CD4-positive, alpha-beta T cell (primary cell): ENCODE measurements at regions not wholly inside any gene's neighbourhood (a gene's known extent, or its start where the extent isn't known, plus 50 kb on each side); places are given as distances from the start of the nearest gene placed in this dataset.

Experiments used
- ATAC-seq: fragments of 200-7000 bp; cut with Tn5 transposase; one replicate; pipeline ENCODE4 v1.10.0; 2022; ENCODE audit warnings: mild to moderate bottlenecking; ENCODE audit not compliant: poor library complexity
- CTCF ChIA-PET: fragments of 350-600 bp; sonication (Branson Sonifier 250); formaldehyde crosslinking; loops from one replicate; lab custom pipeline; 2021; ENCODE audit warnings: antibody characterized with exemption, inconsistent platforms; lab: Charles Lee
- POLR2A ChIA-PET: fragments of 350-600 bp; sonication (Branson Sonifier 250); formaldehyde crosslinking; loops from one replicate; lab custom pipeline; 2021; ENCODE audit warnings: antibody characterized with exemption, inconsistent platforms; lab: Charles Lee
- DNase-seq, 14 experiments: peaks; one replicate each; pipeline ENCODE4 v3.0.0-alpha.2; 2013 to 2020; ENCODE audit warnings: mixed read lengths in 2 of 14
- H3K27ac ChIP-seq, 2 donors: one replicate each; pipeline versions ENCODE4 v1.5.1 to v1.7.0; 2013; ENCODE audit warnings: low read length in 2 of 2, low read depth in 1 of 2, mild to moderate bottlenecking in 1 of 2
- H3K27me3 ChIP-seq, 2 experiments: 1 replicate in 1 of 2; 2 replicates in 1 of 2; pipeline versions ENCODE4 v1.6.1 to v1.7.0; 2013; ENCODE audit warnings: low read length in 2 of 2, control low read depth in 1 of 2, mild to moderate bottlenecking in 1 of 2, moderate library complexity in 1 of 2; ENCODE audit not compliant: insufficient read depth in 2 of 2, control insufficient read depth in 1 of 2
- H3K36me3 ChIP-seq: one replicate; pipeline ENCODE4 v1.6.1; 2013; ENCODE audit warnings: low read length, control low read depth; ENCODE audit not compliant: insufficient read depth
- H3K4me1 ChIP-seq: one replicate; pipeline ENCODE4 v1.6.1; 2013; ENCODE audit warnings: low read length, control low read depth; ENCODE audit not compliant: insufficient read depth
- H3K4me3 ChIP-seq: one replicate; pipeline ENCODE4 v1.5.1; 2013; ENCODE audit warnings: mild to moderate bottlenecking, low read length, moderate library complexity
- H3K9me3 ChIP-seq, 2 experiments: 1 replicate in 1 of 2; 2 replicates in 1 of 2; pipeline versions ENCODE4 v1.6.1 to v1.7.0; 2013; ENCODE audit warnings: low read length in 2 of 2, mild to moderate bottlenecking in 2 of 2, control low read depth in 1 of 2, moderate library complexity in 1 of 2; ENCODE audit not compliant: control insufficient read depth in 1 of 2, insufficient read depth in 1 of 2
- H3K27ac Mint-ChIP-seq: one replicate; pipeline ENCODE4 v1.8.0; 2020; ENCODE audit warnings: mixed read lengths
- H3K27me3 Mint-ChIP-seq: one replicate; pipeline ENCODE4 v1.8.0; 2021; ENCODE audit warnings: mixed read lengths
- H3K36me3 Mint-ChIP-seq: one replicate; pipeline ENCODE4 v1.8.0; 2021; ENCODE audit warnings: low read depth, mixed read lengths
- H3K4me1 Mint-ChIP-seq: one replicate; pipeline ENCODE4 v1.8.0; 2021; ENCODE audit warnings: low read depth, mixed read lengths
- H3K4me3 Mint-ChIP-seq: one replicate; pipeline ENCODE4 v1.8.0; 2020; ENCODE audit warnings: mild to moderate bottlenecking, mixed read lengths
- H3K9me3 Mint-ChIP-seq: one replicate; pipeline ENCODE4 v1.8.0; 2020; ENCODE audit warnings: mixed read lengths
- intact Hi-C, 2 experiments: fragments of 100-400 bp; cut with DNase I in 1 of 2; cut with micrococcal nuclease in 1 of 2; formaldehyde crosslinking; loops; one replicate each; pipeline versions ENCODE4 v1.15.1 to v1.9.0; 2023 to 2025; cut with DNase I, micrococcal nuclease
- TF ChIP-seq, protein P1 (sequence below): fragments of 200-600 bp; IDR thresholded peaks from one replicate; pipeline ENCODE4 v1.8.0; 2022; ENCODE audit warnings: antibody characterized with exemption, mild to moderate bottlenecking

DNA sequence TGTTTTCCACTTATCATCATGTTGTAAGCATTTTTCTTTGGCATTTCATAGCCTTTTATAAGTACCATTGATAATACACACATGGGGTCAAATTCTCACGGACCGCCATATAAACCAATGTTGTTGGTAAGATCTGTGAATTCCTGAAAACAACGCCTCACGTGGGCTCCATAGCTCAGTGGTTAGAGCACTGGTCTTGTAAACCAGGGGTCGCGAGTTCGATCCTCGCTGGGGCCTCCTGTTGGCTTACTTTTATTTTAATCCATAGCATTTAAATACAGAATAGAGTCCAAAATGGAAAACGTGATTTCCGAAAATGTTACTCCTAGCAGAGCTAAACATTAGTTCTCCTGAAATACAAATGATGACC lies 83.1 kb downstream of the HHIPL2 start:
- peak overlapping the region; percentile 94 for H3K4me3 Mint-ChIP-seq
- ATAC-seq = peak; percentile 57
- H3K4me1 ChIP-seq = peaks cover 10% of the 10 kb centered on the region
- peaks cover 5% of the 10 kb centered on the region for H3K27me3 Mint-ChIP-seq
- peak overlapping the region; percentile 93 for H3K27ac Mint-ChIP-seq
- H3K27ac ChIP-seq = peak overlapping the region in 1 of 2 donors; percentile 25
- DNase-seq = peak; percentile 46 to 82 (median 66)
- no peaks in the 10 kb centered on the region for H3K9me3 ChIP-seq
- TF ChIP-seq, protein P1, sequence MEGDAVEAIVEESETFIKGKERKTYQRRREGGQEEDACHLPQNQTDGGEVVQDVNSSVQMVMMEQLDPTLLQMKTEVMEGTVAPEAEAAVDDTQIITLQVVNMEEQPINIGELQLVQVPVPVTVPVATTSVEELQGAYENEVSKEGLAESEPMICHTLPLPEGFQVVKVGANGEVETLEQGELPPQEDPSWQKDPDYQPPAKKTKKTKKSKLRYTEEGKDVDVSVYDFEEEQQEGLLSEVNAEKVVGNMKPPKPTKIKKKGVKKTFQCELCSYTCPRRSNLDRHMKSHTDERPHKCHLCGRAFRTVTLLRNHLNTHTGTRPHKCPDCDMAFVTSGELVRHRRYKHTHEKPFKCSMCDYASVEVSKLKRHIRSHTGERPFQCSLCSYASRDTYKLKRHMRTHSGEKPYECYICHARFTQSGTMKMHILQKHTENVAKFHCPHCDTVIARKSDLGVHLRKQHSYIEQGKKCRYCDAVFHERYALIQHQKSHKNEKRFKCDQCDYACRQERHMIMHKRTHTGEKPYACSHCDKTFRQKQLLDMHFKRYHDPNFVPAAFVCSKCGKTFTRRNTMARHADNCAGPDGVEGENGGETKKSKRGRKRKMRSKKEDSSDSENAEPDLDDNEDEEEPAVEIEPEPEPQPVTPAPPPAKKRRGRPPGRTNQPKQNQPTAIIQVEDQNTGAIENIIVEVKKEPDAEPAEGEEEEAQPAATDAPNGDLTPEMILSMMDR = no peak
- CTCF ChIA-PET = interaction anchor here (0.7 to 1.5 kb wide), 5 partner anchors 46 to 248 kb away, joined by 3 to 9 read pairs (median 3); no protein-coding TSS in a partner anchor
- intact Hi-C loops = loop anchor here (1.0 to 10.0 kb wide), 5 partner anchors 169 to 1220 kb away; partner anchors contain the start of genes AIDA (in 2 of the 2) and BROX (in 2 of the 2)
- H3K27me3 ChIP-seq = no peaks in the 10 kb centered on the region
- H3K9me3 Mint-ChIP-seq = no peaks in the 10 kb centered on the region
- H3K4me1 Mint-ChIP-seq = peaks cover 19% of the 10 kb centered on the region
- peak overlapping the region; percentile 69 for H3K4me3 ChIP-seq
- POLR2A ChIA-PET = interaction anchor here (0.6 to 2.3 kb wide), 5 partner anchors 60 to 732 kb away, joined by 3 to 11 read pairs (median 3); partner anchors contain the start of genes DUSP10 and TAF1A
- H3K36me3 ChIP-seq = no peaks in the 10 kb centered on the region
- H3K36me3 Mint-ChIP-seq = peaks cover 6% of the 10 kb centered on the region

DNA sequence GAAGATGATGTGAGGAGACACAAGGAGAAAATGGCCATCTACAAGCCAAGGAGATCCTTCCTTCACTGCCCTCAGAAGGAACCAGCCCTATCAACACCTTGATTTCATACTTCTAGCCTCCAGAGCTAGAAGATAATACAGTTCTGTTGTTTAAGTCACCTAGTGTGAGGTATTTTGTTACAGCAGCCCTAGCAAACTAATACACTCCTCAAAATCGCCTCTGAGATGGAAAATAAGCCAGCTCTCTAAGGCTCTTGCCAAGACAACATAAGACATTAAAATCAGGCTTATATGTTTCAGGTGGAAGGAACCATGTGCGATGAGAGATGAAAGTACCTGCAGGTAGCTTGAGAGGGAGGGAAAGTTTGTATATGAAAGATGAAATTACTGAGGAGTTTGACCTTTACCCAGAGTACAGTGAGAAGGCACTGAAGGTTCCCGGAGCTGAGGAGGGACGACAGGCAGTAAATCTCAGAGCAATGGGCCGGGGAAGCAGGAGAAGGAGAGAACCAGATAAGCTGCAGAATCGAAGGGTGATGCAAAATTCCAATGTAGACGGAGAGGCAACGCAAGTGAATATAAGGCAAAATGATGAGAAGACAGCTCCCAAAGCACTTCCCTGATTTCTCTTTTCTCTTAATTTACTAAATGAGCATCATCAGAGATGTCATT lies 84.7 kb downstream of the HHIPL2 start:
- TF ChIP-seq, protein P1 = no peak
- CTCF ChIA-PET = interaction anchor here (1.1 kb wide), 1 partner anchor 661 kb away, joined by 3 read pairs; no protein-coding TSS in a partner anchor
- intact Hi-C loops = loop anchor here in 1 of 2 experiments (10.0 kb wide), 1 partner anchor 1222 kb away; no protein-coding TSS in a partner anchor
- peaks cover 19% of the 10 kb centered on the region for H3K4me1 Mint-ChIP-seq
- no peaks in the 10 kb centered on the region for H3K27me3 ChIP-seq
- peak overlapping the region; percentile 32 for H3K4me3 Mint-ChIP-seq
- H3K9me3 ChIP-seq = peaks cover 0 to 2% of the 10 kb centered on the region in 2 experiments
- peaks cover 10% of the 10 kb centered on the region for H3K4me1 ChIP-seq
- no peak overlapping the region for H3K27ac ChIP-seq
- peak overlapping the region; percentile 34 for H3K27ac Mint-ChIP-seq
- no peak overlapping the region for H3K4me3 ChIP-seq
- POLR2A ChIA-PET = interaction anchor here (1.0 kb wide), 1 partner anchor 171 kb away, joined by 5 read pairs; no protein-coding TSS in a partner anchor
- peaks cover 6% of the 10 kb centered on the region for H3K36me3 Mint-ChIP-seq
- no peaks in the 10 kb centered on the region for H3K9me3 Mint-ChIP-seq
- ATAC-seq (no peak), DNase-seq (no peak)
- peaks cover 5% of the 10 kb centered on the region for H3K27me3 Mint-ChIP-seq
- H3K36me3 ChIP-seq = no peaks in the 10 kb centered on the region

DNA sequence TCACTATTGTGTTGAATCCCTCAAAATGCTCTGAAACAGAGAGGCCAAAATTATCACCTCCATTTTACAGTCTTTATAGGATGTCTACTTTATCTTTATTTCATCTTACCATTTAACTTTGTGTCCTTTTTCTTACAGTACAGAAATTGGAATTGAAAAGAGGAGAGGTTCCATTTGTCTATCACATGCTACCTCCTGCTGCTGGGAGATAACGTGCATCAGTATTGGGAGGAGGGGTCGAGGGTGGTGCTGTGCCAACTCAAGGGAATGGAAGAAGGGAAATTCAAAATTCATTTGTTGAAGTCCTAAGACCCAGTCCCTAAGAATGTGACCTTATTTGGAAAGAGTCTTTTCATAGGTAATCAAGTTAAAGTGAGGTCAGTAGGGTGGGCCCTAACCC lies 85.3 kb downstream of the HHIPL2 start:
- Histone ChIP-seq H3K27me3 (no peaks in the 10 kb centered on the region), H3K4me1 (peaks cover 10% of the 10 kb centered on the region), H3K36me3 (no peaks in the 10 kb centered on the region), H3K27ac (no peak overlapping the region), H3K4me3 (no peak overlapping the region), H3K9me3 (peaks cover 0 to 8% of the 10 kb centered on the region in 2 experiments)
- H3K36me3 Mint-ChIP-seq = peaks cover 6% of the 10 kb centered on the region
- H3K27ac Mint-ChIP-seq = no peak overlapping the region
- peaks cover under 1% of the 10 kb centered on the region for H3K9me3 Mint-ChIP-seq
- POLR2A ChIA-PET = no interaction called here
- H3K4me3 Mint-ChIP-seq = no peak overlapping the region
- CTCF ChIA-PET = no interaction called here
- intact Hi-C loops = loop anchor here in 1 of 2 experiments (10.0 kb wide), 1 partner anchor 1222 kb away; no protein-coding TSS in a partner anchor
- peaks cover 19% of the 10 kb centered on the region for H3K4me1 Mint-ChIP-seq
- H3K27me3 Mint-ChIP-seq = peaks cover 5% of the 10 kb centered on the region
- TF ChIP-seq, protein P1 = no peak
- no peak for DNase-seq
- ATAC-seq = no peak
